ENCODE measurements at regions not wholly inside any gene's neighbourhood (a gene's known extent, or its start where the extent isn't known, plus 50 kb on each side); places are given as distances from the start of the nearest gene placed in this dataset.

- peak; percentile 18 for DNase-seq (ENCODE audit: extremely low read depth, low read depth)
- peak; percentile 70 for TF ChIP-seq CTCF (IDR thresholded peaks at IDR 0.05; ENCODE audit: low read depth, low read length)
These were observed 117.1 kb upstream of the EEF1E1 start for GRCh38 chr6:8219352-8219943.

DNA sequence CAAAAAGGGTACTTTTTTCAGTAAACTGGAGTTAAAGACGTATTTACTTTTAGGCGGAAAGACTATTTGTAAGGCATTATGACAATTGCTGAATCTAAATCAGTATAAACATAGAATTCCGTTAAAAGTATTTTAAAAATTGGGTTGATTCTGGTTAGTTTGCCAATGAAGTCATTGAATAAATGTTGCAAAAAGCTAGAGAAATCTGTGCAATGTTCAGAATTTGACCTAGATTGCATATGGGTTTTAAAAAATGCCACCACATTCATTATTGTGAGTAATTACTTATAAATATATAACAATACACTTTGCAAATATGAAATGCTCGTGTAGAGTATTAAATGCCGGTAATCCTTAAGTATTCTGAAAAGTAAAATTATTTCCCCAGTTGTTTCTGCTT lies 116.5 kb upstream of the EEF1E1 start:
- TF ChIP-seq CTCF (IDR thresholded peaks at IDR 0.05; ENCODE audit: low read depth, low read length), result no peak
- no peak for DNase-seq (ENCODE audit: extremely low read depth, low read depth)

DNA sequence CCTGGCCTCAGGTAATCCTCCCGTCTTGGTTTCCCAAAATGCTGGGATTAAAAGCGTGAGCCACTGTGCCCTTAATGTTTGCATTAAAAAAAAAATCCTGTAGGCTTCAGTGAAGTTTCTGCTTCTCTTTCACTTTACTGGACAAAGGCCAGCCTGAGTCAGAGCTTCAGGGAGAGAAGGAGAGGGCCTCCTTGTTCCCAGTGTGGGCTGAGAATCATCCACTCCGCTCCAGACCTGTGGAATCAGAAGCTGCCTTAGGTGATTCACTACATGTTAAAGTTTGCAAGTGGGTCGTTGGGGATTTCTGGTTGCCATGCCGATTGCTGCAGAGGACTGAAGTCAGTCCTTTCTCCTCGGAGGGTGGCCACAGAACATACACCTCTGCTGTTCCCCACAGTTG lies 113.3 kb upstream of the EEF1E1 start:
- no peak for DNase-seq (ENCODE audit: extremely low read depth, low read depth)
- no peak for TF ChIP-seq CTCF (IDR thresholded peaks at IDR 0.05; ENCODE audit: low read depth, low read length)

- DNase-seq (ENCODE audit: extremely low read depth, low read depth), result no peak
- TF ChIP-seq CTCF (IDR thresholded peaks at IDR 0.05; ENCODE audit: low read depth, low read length), result no peak
These were observed 111.6 kb upstream of the EEF1E1 start for GRCh38 chr6:8213995-8214394.

DNA sequence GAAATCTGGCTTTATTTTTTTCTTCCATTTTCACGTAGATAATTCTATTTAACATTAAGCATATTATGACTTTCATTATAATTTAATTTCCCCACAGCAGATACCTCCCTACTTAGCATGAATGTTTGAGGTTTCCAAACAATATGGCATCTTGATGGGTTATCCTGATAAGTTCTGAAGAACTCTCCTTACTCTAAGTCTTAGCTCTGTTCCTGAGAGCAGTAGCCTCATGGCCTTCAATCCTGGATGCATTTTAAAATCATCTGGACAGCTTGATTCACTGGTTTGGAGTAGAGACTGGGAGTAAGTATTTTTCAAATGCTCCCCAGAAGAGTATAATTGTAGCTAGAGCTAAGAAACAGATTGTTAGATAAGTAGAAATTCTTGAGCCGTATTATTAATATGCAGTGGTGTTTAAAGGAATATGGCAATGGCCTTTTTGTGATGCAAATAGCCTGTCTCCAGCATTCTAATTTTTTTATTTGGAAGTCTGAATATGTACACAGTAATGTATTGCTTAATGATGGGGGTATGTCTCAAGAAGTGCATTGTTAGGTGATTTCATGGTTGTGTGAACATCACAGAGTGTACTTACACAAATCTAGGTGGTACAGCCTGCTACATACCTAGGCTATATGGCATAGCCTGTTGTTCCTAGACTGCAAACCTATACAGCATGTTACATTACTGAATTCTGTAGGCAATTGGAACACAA lies 110.5 kb upstream of the EEF1E1 start:
- TF ChIP-seq CTCF (IDR thresholded peaks at IDR 0.05; ENCODE audit: low read depth, low read length), result no peak
- DNase-seq (ENCODE audit: extremely low read depth, low read depth), result no peak

- DNase-seq (ENCODE audit: extremely low read depth, low read depth), result no peak
- TF ChIP-seq CTCF (IDR thresholded peaks at IDR 0.05; ENCODE audit: low read depth, low read length), result no peak
These were observed 105.5 kb upstream of the EEF1E1 start for GRCh38 chr6:8207869-8208191.

DNA sequence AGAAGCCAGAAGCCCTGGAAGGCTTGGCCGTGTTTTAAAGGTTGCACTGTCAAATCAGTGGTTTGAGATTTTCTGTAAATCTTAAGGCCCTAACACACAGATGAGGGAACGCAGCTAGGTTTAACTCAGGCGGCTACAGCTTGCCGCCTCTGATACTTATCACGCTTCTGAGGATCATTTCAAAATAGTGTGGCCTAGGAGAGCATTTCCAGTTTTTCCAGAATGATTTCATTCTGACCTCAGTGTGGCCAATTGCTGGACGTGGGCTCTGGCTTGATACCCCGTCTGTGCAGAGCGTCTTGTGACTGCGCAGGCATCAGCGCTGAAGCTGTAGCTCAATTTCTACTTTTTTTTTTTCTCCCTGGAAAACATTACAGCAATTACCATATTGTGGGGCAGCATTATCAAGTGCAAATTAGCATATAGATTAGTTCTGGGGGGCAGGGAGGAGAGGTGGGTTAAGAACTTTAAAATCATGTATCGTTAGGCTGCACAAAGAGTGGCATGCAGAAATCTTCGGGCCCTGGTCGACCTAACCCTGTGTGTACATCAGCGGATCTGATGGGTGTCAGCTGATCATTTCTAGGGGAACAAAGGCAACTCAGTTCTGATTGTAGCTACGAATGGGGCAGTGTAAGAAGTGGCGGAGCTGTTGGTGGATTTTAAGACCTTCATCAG lies 105.0 kb upstream of the EEF1E1 start:
- DNase-seq (ENCODE audit: extremely low read depth, low read depth), result no peak
- no peak for TF ChIP-seq CTCF (IDR thresholded peaks at IDR 0.05; ENCODE audit: low read depth, low read length)

Data from AG09319 (cell line).